Smooth muscle cell (in vitro differentiated cells): ENCODE measurements at regions not wholly inside any gene's neighbourhood (a gene's known extent, or its start where the extent isn't known, plus 50 kb on each side); places are given as distances from the start of the nearest gene placed in this dataset.

Source experiments
- DNase-seq: peaks from one replicate; lab custom pipeline; 2025; ENCODE audit not compliant: unreplicated experiment; lab: John Stamatoyannopoulos, UW
- H2AFZ ChIP-seq: fragments of 200-600 bp; sonication (generic); 2 replicates; pipeline ENCODE4 v1.6.0; 2016; ENCODE audit warnings: antibody characterized with exemption, low read depth, mild to moderate bottlenecking
- H3F3A ChIP-seq: fragments of 200-600 bp; sonication (generic); 2 replicates; pipeline ENCODE4 v1.6.0; 2017; ENCODE audit warnings: antibody characterized with exemption, low read depth
- H3K27ac ChIP-seq: fragments of 200-600 bp; sonication (generic); 2 replicates; pipeline ENCODE4 v1.5.1; 2016; ENCODE audit warnings: low read depth, mild to moderate bottlenecking
- H3K27me3 ChIP-seq: fragments of 200-600 bp; sonication (generic); 2 replicates; pipeline ENCODE4 v1.6.1; 2016; ENCODE audit warnings: low read depth, mild to moderate bottlenecking
- H3K36me3 ChIP-seq: fragments of 200-600 bp; sonication (generic); 2 replicates; pipeline ENCODE4 v1.5.1; 2016; ENCODE audit warnings: low read depth
- H3K4me1 ChIP-seq: fragments of 200-600 bp; sonication (generic); 2 replicates; pipeline ENCODE4 v1.5.1; 2016; ENCODE audit warnings: low read depth
- H3K4me2 ChIP-seq: fragments of 200-600 bp; sonication (generic); 2 replicates; pipeline ENCODE4 v1.6.0; 2016; ENCODE audit warnings: mild to moderate bottlenecking
- H3K4me3 ChIP-seq: fragments of 200-600 bp; sonication (generic); 2 replicates; pipeline ENCODE4 v1.5.1; 2016; ENCODE audit warnings: mild to moderate bottlenecking
- H3K79me2 ChIP-seq: fragments of 200-600 bp; sonication (generic); 2 replicates; pipeline ENCODE4 v1.6.0; 2016; ENCODE audit warnings: low read depth, mild to moderate bottlenecking
- H3K9ac ChIP-seq: fragments of 200-600 bp; sonication (generic); 2 replicates; pipeline ENCODE4 v1.6.0; 2016; ENCODE audit warnings: low read depth
- H3K9me3 ChIP-seq: fragments of 200-600 bp; sonication (generic); replicated peaks from 2 replicates; pipeline ENCODE4 v1.5.1; 2016; ENCODE audit warnings: low read depth
- H4K20me1 ChIP-seq: fragments of 200-600 bp; sonication (generic); 2 replicates; pipeline ENCODE4 v1.6.0; 2016; ENCODE audit warnings: low read depth
- CTCF ChIP-seq: fragments of 200-600 bp; sonication (generic); IDR thresholded peaks from 2 replicates; pipeline ENCODE4 v1.5.1; 2017; ENCODE audit warnings: borderline replicate concordance, mild to moderate bottlenecking, antibody characterized with exemption; ENCODE audit not compliant: insufficient read depth, poor library complexity, severe bottlenecking
- WGBS: methylation state at CpG from one replicate; pipeline ENCODE4 v1.1.7; 2016; ENCODE audit warnings: low lambda C conversion rate; 5-methylcytosine and 5-hydroxymethylcytosine counted together

- H4K20me1 ChIP-seq: no peaks in the 10 kb centered on the region
- no peaks in the 10 kb centered on the region for H3F3A ChIP-seq
- H3K4me3 ChIP-seq: no peak overlapping the region
- H3K27ac ChIP-seq: no peak overlapping the region
- H3K9me3 ChIP-seq: no peaks in the 10 kb centered on the region
- no peak overlapping the region for H3K4me2 ChIP-seq
- no peaks in the 10 kb centered on the region for H3K79me2 ChIP-seq
- H3K27me3 ChIP-seq: no peaks in the 10 kb centered on the region
- DNase-seq: no peak
- no peak overlapping the region for H2AFZ ChIP-seq
- H3K36me3 ChIP-seq: no peaks in the 10 kb centered on the region
- H3K9ac ChIP-seq: no peak overlapping the region
- H3K4me1 ChIP-seq: peaks cover 10% of the 10 kb centered on the region
- no peak for TF ChIP-seq CTCF
- WGBS: 91% methylated on average over 3 of the region's 3 CpGs
Observed at GRCh38 chr11:109040303-109040702, 375.4 kb downstream of the DDX10 start.

- Histone ChIP-seq H3K4me2 (no peak overlapping the region), H4K20me1 (no peaks in the 10 kb centered on the region), H3K9ac (no peak overlapping the region), H3K4me3 (no peak overlapping the region), H3K27ac (no peak overlapping the region), H2AFZ (no peak overlapping the region), H3K9me3 (no peaks in the 10 kb centered on the region), H3K36me3 (no peaks in the 10 kb centered on the region), H3K4me1 (peaks cover 10% of the 10 kb centered on the region), H3K79me2 (no peaks in the 10 kb centered on the region), H3K27me3 (no peaks in the 10 kb centered on the region), H3F3A (no peaks in the 10 kb centered on the region)
- no peak for DNase-seq
- 61% methylated on average over 3 of the region's 3 CpGs for WGBS
- TF ChIP-seq CTCF: no peak
Observed at GRCh38 chr11:109041876-109042275, 377.0 kb downstream of the DDX10 start.

- H3K4me1 ChIP-seq: peaks cover 5% of the 10 kb centered on the region
- H3K27ac ChIP-seq: no peak overlapping the region
- no peaks in the 10 kb centered on the region for H3K9me3 ChIP-seq
- TF ChIP-seq CTCF: no peak
- 85% methylated on average over 3 of the region's 3 CpGs for WGBS
- H3K36me3 ChIP-seq: no peaks in the 10 kb centered on the region
- H4K20me1 ChIP-seq: no peaks in the 10 kb centered on the region
- no peak for DNase-seq
- H3K4me3 ChIP-seq: no peak overlapping the region
- no peaks in the 10 kb centered on the region for H3K27me3 ChIP-seq
- H2AFZ ChIP-seq: no peak overlapping the region
- H3K9ac ChIP-seq: no peak overlapping the region
- H3F3A ChIP-seq: no peaks in the 10 kb centered on the region
- H3K79me2 ChIP-seq: no peaks in the 10 kb centered on the region
- no peak overlapping the region for H3K4me2 ChIP-seq
Observed at GRCh38 chr11:109043315-109043714, 378.4 kb downstream of the DDX10 start.

GRCh38 chr11:109046284-109046992 is 375.6 kb upstream of the C11orf87 start:
- Histone ChIP-seq H3K9ac (no peak overlapping the region), H2AFZ (no peak overlapping the region), H3K9me3 (no peaks in the 10 kb centered on the region), H3K4me1 (no peaks in the 10 kb centered on the region), H3K4me2 (no peak overlapping the region), H3K27ac (no peak overlapping the region), H3K27me3 (no peaks in the 10 kb centered on the region), H3K79me2 (no peaks in the 10 kb centered on the region), H3K4me3 (no peak overlapping the region), H3F3A (no peaks in the 10 kb centered on the region), H3K36me3 (no peaks in the 10 kb centered on the region), H4K20me1 (no peaks in the 10 kb centered on the region)
- DNase-seq: no peak
- WGBS: 75% methylated on average over 11 of the region's 11 CpGs
- TF ChIP-seq CTCF: no peak
